22Rv1 (cell line): ENCODE measurements at regions not wholly inside any gene's neighbourhood (a gene's known extent, or its start where the extent isn't known, plus 50 kb on each side); places are given as distances from the start of the nearest gene placed in this dataset.

ENCODE experiments used
- H3K27ac ChIP-seq: fragments of 450-650 bp; 2 replicates; pipeline ENCODE4 v1.5.1; 2017
- ZFX ChIP-seq: fragments of 450-650 bp; IDR thresholded peaks from 2 replicates; pipeline ENCODE4 v1.6.1; 2017; ENCODE audit warnings: antibody characterized with exemption, borderline replicate concordance
- TF ChIP-seq, protein P1 (sequence below): fragments of 450-650 bp; IDR thresholded peaks from 2 replicates; pipeline ENCODE4 v1.5.1; 2017; ENCODE audit warnings: mild to moderate bottlenecking

- TF ChIP-seq ZFX = no peak
- TF ChIP-seq, protein P1, sequence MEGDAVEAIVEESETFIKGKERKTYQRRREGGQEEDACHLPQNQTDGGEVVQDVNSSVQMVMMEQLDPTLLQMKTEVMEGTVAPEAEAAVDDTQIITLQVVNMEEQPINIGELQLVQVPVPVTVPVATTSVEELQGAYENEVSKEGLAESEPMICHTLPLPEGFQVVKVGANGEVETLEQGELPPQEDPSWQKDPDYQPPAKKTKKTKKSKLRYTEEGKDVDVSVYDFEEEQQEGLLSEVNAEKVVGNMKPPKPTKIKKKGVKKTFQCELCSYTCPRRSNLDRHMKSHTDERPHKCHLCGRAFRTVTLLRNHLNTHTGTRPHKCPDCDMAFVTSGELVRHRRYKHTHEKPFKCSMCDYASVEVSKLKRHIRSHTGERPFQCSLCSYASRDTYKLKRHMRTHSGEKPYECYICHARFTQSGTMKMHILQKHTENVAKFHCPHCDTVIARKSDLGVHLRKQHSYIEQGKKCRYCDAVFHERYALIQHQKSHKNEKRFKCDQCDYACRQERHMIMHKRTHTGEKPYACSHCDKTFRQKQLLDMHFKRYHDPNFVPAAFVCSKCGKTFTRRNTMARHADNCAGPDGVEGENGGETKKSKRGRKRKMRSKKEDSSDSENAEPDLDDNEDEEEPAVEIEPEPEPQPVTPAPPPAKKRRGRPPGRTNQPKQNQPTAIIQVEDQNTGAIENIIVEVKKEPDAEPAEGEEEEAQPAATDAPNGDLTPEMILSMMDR = no peak
- H3K27ac ChIP-seq = no peak overlapping the region
Observed at GRCh38 chr16:63241497-63242028, 1205.3 kb upstream of the CDH8 start.

DNA sequence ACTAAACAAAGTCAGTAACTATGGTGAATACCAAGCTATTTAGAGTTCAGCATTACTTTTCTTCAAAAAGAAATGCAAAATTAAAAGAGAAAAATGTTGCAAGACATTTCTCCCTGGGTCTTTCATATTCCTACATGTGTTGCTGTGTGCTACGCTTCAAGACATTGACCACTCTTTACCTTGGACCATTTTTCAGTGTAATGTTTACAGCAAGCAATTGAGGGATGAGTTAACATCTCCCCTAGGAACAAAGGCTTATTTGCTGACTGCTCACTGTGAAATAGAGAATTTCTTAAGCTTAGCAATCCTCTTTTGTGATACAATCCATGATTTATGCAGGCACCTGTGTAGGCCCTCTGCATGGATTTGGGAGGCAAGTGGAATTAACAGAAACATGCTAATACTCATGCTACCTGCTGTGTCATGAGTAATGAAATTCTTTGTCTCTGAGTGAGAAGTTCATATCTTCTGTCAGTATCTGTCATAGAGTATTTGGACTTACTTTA, 1202.9 kb upstream of the CDH8 start:
- no peak overlapping the region for H3K27ac ChIP-seq
- TF ChIP-seq, protein P1 = no peak
- TF ChIP-seq ZFX = no peak

GRCh38 chr16:63230421-63231040, 1194.3 kb upstream of the CDH8 start:
- H3K27ac ChIP-seq = no peak overlapping the region
- no peak for TF ChIP-seq ZFX
- TF ChIP-seq, protein P1 = no peak

- no peak for TF ChIP-seq ZFX
- TF ChIP-seq, protein P1 = no peak
- H3K27ac ChIP-seq = no peak overlapping the region
Observed at GRCh38 chr16:63228259-63228658, 1192.0 kb upstream of the CDH8 start.

DNA sequence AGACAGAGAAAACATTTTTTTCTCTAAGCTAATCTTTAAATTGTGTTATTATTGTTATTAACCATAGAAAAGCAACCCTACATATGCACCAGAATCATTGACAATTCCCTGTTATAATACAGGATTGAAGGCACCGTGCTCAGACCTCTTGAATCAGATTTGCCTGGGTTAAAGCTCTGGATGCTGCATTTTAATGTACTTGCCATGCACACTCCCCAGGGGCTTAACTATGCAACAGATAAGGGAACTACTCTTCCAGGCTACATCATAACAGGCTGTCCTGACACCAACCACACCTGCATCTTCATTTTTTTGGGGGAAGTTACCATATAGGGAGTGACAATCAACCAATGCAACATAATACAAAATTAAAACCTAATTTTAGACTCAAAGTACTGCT, 1187.6 kb upstream of the CDH8 start:
- no peak overlapping the region for H3K27ac ChIP-seq
- TF ChIP-seq, protein P1 = no peak
- no peak for TF ChIP-seq ZFX

GRCh38 chr16:63216696-63217423, 1180.6 kb upstream of the CDH8 start:
- H3K27ac ChIP-seq = no peak overlapping the region
- TF ChIP-seq, protein P1 = no peak
- no peak for TF ChIP-seq ZFX

- TF ChIP-seq, protein P1 = no peak
- TF ChIP-seq ZFX = no peak
- no peak overlapping the region for H3K27ac ChIP-seq
Observed at GRCh38 chr16:63201851-63202250, 1165.6 kb upstream of the CDH8 start.
